Hepatocyte (in vitro differentiated cells): ENCODE measurements at regions not wholly inside any gene's neighbourhood (a gene's known extent, or its start where the extent isn't known, plus 50 kb on each side); places are given as distances from the start of the nearest gene placed in this dataset.

ENCODE experiments used
- EZH2phosphoT487 ChIP-seq: fragments of 200-600 bp; sonication (generic); IDR thresholded peaks from one replicate; pipeline ENCODE4 v1.6.1; 2018; ENCODE audit warnings: antibody characterized with exemption, mild to moderate bottlenecking, low read depth, moderate library complexity; ENCODE audit not compliant: unreplicated experiment, severe bottlenecking
- TF ChIP-seq, protein P1 (sequence below): fragments of 200-600 bp; sonication (generic); IDR thresholded peaks from 2 replicates; pipeline ENCODE4 v1.5.1; 2016; ENCODE audit warnings: antibody characterized with exemption, mild to moderate bottlenecking; ENCODE audit not compliant: poor library complexity

DNA sequence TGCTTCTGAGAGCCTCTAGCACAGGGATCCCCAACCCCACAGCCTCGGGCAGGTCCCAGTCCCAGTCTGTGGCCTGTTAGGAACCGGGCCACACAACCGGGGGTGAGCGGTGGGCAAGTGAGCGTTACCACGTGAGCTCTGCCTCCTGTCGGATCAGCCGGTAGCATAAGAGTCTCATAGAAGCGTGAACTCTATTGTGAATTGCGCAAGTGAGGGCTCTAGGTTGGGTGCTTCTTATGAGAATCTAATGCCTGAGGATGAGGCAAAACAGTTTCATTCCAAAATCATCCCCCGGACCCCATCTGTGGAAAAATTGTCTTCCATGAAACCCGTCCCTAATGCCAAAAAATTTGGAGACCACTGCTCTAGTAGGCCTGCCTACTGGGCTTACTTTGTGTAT is 87.0 kb upstream of the UBL3 start:
- TF ChIP-seq, protein P1, sequence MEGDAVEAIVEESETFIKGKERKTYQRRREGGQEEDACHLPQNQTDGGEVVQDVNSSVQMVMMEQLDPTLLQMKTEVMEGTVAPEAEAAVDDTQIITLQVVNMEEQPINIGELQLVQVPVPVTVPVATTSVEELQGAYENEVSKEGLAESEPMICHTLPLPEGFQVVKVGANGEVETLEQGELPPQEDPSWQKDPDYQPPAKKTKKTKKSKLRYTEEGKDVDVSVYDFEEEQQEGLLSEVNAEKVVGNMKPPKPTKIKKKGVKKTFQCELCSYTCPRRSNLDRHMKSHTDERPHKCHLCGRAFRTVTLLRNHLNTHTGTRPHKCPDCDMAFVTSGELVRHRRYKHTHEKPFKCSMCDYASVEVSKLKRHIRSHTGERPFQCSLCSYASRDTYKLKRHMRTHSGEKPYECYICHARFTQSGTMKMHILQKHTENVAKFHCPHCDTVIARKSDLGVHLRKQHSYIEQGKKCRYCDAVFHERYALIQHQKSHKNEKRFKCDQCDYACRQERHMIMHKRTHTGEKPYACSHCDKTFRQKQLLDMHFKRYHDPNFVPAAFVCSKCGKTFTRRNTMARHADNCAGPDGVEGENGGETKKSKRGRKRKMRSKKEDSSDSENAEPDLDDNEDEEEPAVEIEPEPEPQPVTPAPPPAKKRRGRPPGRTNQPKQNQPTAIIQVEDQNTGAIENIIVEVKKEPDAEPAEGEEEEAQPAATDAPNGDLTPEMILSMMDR = no peak
- TF ChIP-seq EZH2phosphoT487 = no peak
